Caco-2 (cell line): ENCODE measurements at regions not wholly inside any gene's neighbourhood (a gene's known extent, or its start where the extent isn't known, plus 50 kb on each side); places are given as distances from the start of the nearest gene placed in this dataset.
"Not testable (repeated sequence)": the region's sequence is repeated elsewhere in the genome, so short reads cannot be mapped to it uniquely, and the experiment has no call there.

Source experiments
- BruUV-seq: library from RNA; stranded (reverse); fragments of 400-500 nt; replicated peaks from 2 replicates; lab custom pipeline; 2021; lab: Mats Ljungman, UMichigan
- CTCF ChIA-PET: fragments of 300-600 bp; sonication (Branson Sonifier 250); formaldehyde crosslinking; loops from one replicate; lab custom pipeline; 2022; ENCODE audit warnings: antibody characterized with exemption; lab: Charles Lee
- POLR2A ChIA-PET: fragments of 300-600 bp; sonication (Branson Sonifier 250); formaldehyde crosslinking; loops from one replicate; lab custom pipeline; 2022; ENCODE audit warnings: antibody characterized with exemption; lab: Charles Lee
- DNase-seq, 2 experiments: peaks; one replicate each; pipeline versions ENCODE4 v3.0.0 to v3.0.0-alpha.2; 2020 to 2022
- H3K27me3 ChIP-seq: replicated peaks from 2 replicates; pipeline ENCODE4 v1.6.0; 2011; ENCODE audit warnings: low read length; ENCODE audit not compliant: control insufficient read depth, insufficient read depth
- H3K36me3 ChIP-seq: 2 replicates; pipeline ENCODE4 v1.5.1; 2011; ENCODE audit warnings: low read length; ENCODE audit not compliant: control insufficient read depth, insufficient read depth
- H3K4me1 ChIP-seq: fragments of 250-450 bp; sonication (Bioruptor Pico); 2 replicates; pipeline ENCODE4 v1.5.1; 2020; ENCODE audit warnings: mild to moderate bottlenecking
- H3K4me3 ChIP-seq: 2 replicates; pipeline ENCODE4 v1.5.1; 2011; ENCODE audit warnings: low read depth, mild to moderate bottlenecking, control low read depth, low read length
- H3K9me3 ChIP-seq: fragments of 250-450 bp; sonication (Bioruptor Pico); 2 replicates; pipeline ENCODE4 v1.5.1; 2020; ENCODE audit warnings: mild to moderate bottlenecking, moderate library complexity
- H3K27ac Mint-ChIP-seq: one replicate; pipeline ENCODE4 v1.8.0; 2022; ENCODE audit warnings: mixed read lengths; ENCODE audit not compliant: unreplicated experiment
- H3K27me3 Mint-ChIP-seq: one replicate; pipeline ENCODE4 v1.8.0; 2022; ENCODE audit warnings: mixed read lengths; ENCODE audit not compliant: insufficient read depth, unreplicated experiment
- H3K36me3 Mint-ChIP-seq: one replicate; pipeline ENCODE4 v1.8.0; 2022; ENCODE audit warnings: mild to moderate bottlenecking, mixed read lengths; ENCODE audit not compliant: insufficient read depth, unreplicated experiment
- H3K4me1 Mint-ChIP-seq: one replicate; pipeline ENCODE4 v1.8.0; 2022; ENCODE audit warnings: low read depth, mixed read lengths; ENCODE audit not compliant: unreplicated experiment
- H3K4me3 Mint-ChIP-seq: one replicate; pipeline ENCODE4 v1.8.0; 2022; ENCODE audit warnings: mild to moderate bottlenecking, moderate library complexity, mixed read lengths; ENCODE audit not compliant: unreplicated experiment
- H3K9me3 Mint-ChIP-seq: one replicate; pipeline ENCODE4 v1.8.0; 2022; ENCODE audit warnings: mixed read lengths; ENCODE audit not compliant: unreplicated experiment
- intact Hi-C: fragments of 100-400 bp; cut with micrococcal nuclease; formaldehyde crosslinking; loops from one replicate; pipeline ENCODE4 v1.10.0; 2022; ENCODE audit not compliant: unreplicated experiment
- TF ChIP-seq, protein P1 (sequence below), 2 experiments: fragments of 200-600 bp in 1 of 2; IDR thresholded peaks; 1 replicate in 1 of 2; 2 replicates in 1 of 2; pipeline versions ENCODE4 v1.5.1 to v1.8.0; 2011 to 2022; ENCODE audit warnings: antibody characterized with exemption in 1 of 2, control low read depth in 1 of 2, inconsistent platforms in 1 of 2, low read depth in 1 of 2, low read length in 1 of 2, mild to moderate bottlenecking in 1 of 2, moderate library complexity in 1 of 2; ENCODE audit not compliant: insufficient read depth in 1 of 2, severe bottlenecking in 1 of 2, unreplicated experiment in 1 of 2

DNA sequence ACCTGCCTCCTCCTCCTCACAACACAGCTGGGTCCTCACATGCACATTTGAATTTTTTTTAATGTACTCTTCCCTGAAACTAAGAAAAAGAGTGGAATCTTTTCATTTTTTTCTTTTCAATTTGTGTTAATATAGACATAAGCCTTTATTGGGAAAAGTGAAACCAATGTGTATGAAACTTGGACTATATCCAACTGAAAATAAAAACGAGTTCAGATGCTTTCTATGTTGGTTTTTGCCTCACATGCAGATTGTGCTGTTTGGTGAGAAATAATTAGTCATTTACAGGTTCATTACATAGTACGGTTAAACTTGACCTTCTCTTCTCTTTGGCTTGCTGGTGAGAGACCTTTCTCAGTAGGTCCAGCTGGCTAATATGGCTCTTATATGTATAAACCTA lies 515.2 kb upstream of the FANCL start:
- H3K4me1 Mint-ChIP-seq: no peaks in the 10 kb centered on the region
- Histone ChIP-seq H3K4me1 (no peaks in the 10 kb centered on the region), H3K27me3 (no peaks in the 10 kb centered on the region), H3K4me3 (no peak overlapping the region), H3K9me3 (no peaks in the 10 kb centered on the region), H3K36me3 (no peaks in the 10 kb centered on the region)
- H3K36me3 Mint-ChIP-seq: peaks cover 5% of the 10 kb centered on the region
- no peak for DNase-seq
- H3K9me3 Mint-ChIP-seq: peaks cover 10% of the 10 kb centered on the region
- H3K27me3 Mint-ChIP-seq: peaks cover 3% of the 10 kb centered on the region
- no TSS peak for BruUV-seq
- H3K27ac Mint-ChIP-seq: no peak overlapping the region
- TF ChIP-seq, protein P1, sequence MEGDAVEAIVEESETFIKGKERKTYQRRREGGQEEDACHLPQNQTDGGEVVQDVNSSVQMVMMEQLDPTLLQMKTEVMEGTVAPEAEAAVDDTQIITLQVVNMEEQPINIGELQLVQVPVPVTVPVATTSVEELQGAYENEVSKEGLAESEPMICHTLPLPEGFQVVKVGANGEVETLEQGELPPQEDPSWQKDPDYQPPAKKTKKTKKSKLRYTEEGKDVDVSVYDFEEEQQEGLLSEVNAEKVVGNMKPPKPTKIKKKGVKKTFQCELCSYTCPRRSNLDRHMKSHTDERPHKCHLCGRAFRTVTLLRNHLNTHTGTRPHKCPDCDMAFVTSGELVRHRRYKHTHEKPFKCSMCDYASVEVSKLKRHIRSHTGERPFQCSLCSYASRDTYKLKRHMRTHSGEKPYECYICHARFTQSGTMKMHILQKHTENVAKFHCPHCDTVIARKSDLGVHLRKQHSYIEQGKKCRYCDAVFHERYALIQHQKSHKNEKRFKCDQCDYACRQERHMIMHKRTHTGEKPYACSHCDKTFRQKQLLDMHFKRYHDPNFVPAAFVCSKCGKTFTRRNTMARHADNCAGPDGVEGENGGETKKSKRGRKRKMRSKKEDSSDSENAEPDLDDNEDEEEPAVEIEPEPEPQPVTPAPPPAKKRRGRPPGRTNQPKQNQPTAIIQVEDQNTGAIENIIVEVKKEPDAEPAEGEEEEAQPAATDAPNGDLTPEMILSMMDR (IDR thresholded peaks at IDR 0.05; ENCODE audit: insufficient read depth in 1 of 2, low read depth in 1 of 2, low read length in 1 of 2, severe bottlenecking in 1 of 2, unreplicated experiment in 1 of 2): no peak
- ChIA-PET POLR2A (no interaction called here), CTCF (no interaction called here)
- H3K4me3 Mint-ChIP-seq: no peak overlapping the region
- intact Hi-C loops: no loop called here

DNA sequence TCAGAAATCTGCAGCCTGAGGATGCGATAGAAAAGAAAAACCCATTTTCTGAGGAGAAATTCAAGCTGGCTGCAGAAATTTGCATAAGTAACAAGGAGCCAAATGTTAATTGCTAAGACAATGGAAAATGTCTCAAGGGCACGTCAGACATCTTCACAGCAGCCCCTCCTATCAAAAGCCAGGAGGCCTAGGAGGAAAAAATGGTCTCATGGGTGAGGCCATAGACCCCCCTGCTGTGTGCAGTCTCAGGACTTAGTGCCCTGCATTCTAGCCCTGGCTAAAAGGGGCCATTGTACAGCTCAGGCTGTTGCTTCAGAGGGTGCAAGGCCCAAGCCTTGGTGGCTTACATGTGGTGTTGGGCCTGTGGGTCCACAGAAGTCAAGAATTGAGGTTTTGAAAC lies 511.4 kb upstream of the FANCL start:
- POLR2A ChIA-PET, H3K27ac Mint-ChIP-seq, CTCF ChIA-PET: not testable (repeated sequence)

DNA sequence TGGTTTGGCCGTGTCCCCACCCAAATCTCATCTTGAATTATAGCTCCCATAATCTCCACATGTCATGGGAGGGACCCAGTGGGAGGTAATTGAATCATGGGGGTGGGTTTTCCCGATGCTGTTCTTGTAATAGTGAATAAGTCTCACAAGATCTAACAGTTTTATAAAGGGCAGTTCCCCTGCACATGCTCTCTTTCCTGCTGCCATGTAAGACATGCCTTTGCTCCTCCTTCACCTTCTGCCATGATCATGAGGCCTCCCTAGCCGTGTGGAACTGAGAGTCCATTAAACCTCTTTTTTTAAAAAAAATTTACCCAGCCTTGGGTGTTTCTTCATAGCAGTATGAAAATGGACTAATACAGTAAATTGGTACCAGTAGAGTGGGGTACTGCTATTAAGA lies 510.6 kb upstream of the FANCL start:
- H3K9me3 Mint-ChIP-seq: peaks cover 10% of the 10 kb centered on the region
- POLR2A ChIA-PET, H3K4me3 Mint-ChIP-seq, DNase-seq, H3K4me1 ChIP-seq, H3K36me3 Mint-ChIP-seq, H3K4me1 Mint-ChIP-seq, BruUV-seq, H3K4me3 ChIP-seq, CTCF ChIA-PET, H3K27me3 Mint-ChIP-seq, H3K27ac Mint-ChIP-seq, intact Hi-C loops, H3K36me3 ChIP-seq, H3K9me3 ChIP-seq, H3K27me3 ChIP-seq: not testable (repeated sequence)

More for the DNA sequence above, 511.4 kb upstream of the FANCL start:
- H3K4me3 Mint-ChIP-seq, intact Hi-C loops, H3K4me3 ChIP-seq, H3K4me1 Mint-ChIP-seq, H3K4me1 ChIP-seq, H3K36me3 Mint-ChIP-seq, DNase-seq, H3K27me3 Mint-ChIP-seq, BruUV-seq, H3K36me3 ChIP-seq, H3K9me3 ChIP-seq, H3K27me3 ChIP-seq: not testable (repeated sequence)
- H3K9me3 Mint-ChIP-seq: peaks cover 10% of the 10 kb centered on the region

DNA sequence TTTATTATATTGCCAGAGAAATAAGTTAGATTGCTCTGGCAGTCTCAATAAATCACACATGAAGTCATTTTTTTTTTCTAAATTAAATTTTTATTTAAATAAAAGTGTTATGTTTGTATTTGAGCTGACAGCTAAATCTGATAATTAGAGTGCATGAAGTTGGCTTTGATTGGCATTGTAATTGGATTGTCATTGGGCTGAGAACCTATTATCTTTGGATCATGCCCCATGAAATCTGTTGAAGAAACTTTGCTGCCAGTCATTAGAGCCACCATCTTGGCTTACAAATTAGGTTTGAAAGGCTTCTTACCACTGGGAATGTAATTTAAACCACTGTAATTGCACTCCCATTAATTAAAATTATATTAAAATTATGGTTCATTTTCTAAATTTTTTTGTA lies 507.9 kb upstream of the FANCL start:
- DNase-seq: no peak
- H3K9me3 ChIP-seq: peaks cover 5% of the 10 kb centered on the region
- intact Hi-C loops: no loop called here
- ChIA-PET CTCF (no interaction called here), POLR2A (no interaction called here)
- H3K36me3 Mint-ChIP-seq: peaks cover 5% of the 10 kb centered on the region
- no peaks in the 10 kb centered on the region for H3K36me3 ChIP-seq
- TF ChIP-seq, protein P1 (IDR thresholded peaks at IDR 0.05; ENCODE audit: insufficient read depth in 1 of 2, low read depth in 1 of 2, low read length in 1 of 2, severe bottlenecking in 1 of 2, unreplicated experiment in 1 of 2): no peak
- H3K4me3 ChIP-seq: no peak overlapping the region
- H3K27me3 Mint-ChIP-seq: no peaks in the 10 kb centered on the region
- H3K9me3 Mint-ChIP-seq: peaks cover 20% of the 10 kb centered on the region
- no peaks in the 10 kb centered on the region for H3K4me1 Mint-ChIP-seq
- no peaks in the 10 kb centered on the region for H3K4me1 ChIP-seq
- H3K27me3 ChIP-seq: no peaks in the 10 kb centered on the region
- H3K27ac Mint-ChIP-seq: no peak overlapping the region
- no TSS peak for BruUV-seq
- H3K4me3 Mint-ChIP-seq: no peak overlapping the region

DNA sequence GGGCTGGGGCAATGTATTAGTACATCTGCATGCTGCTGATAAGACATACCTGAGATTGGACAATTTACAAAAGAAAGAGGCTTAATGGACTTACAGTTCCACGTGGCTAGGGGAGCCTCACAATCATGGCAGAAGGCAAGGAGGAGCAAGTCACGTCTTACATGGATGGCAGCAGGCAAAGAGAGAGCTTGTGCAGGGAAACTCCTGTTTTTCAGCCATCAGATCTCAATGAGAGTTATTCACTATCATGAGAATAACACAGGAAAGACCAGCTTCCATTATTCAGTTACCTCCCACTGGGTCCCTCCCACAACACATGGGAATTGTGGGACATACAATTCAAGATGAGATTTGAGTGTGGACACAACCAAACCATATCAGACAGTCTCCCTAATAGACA lies 504.2 kb upstream of the FANCL start:
- H3K27me3 ChIP-seq, POLR2A ChIA-PET, BruUV-seq, H3K4me1 Mint-ChIP-seq, CTCF ChIA-PET, H3K9me3 ChIP-seq, H3K4me3 ChIP-seq, H3K27me3 Mint-ChIP-seq, H3K4me3 Mint-ChIP-seq, H3K36me3 ChIP-seq, H3K36me3 Mint-ChIP-seq, intact Hi-C loops, H3K27ac Mint-ChIP-seq, DNase-seq, H3K4me1 ChIP-seq: not testable (repeated sequence)
- H3K9me3 Mint-ChIP-seq: peaks cover 10% of the 10 kb centered on the region
